ENCODE measurements at regions not wholly inside any gene's neighbourhood (a gene's known extent, or its start where the extent isn't known, plus 50 kb on each side); places are given as distances from the start of the nearest gene placed in this dataset.
"Not testable (repeated sequence)": the region's sequence is repeated elsewhere in the genome, so short reads cannot be mapped to it uniquely, and the experiment has no call there.

DNA sequence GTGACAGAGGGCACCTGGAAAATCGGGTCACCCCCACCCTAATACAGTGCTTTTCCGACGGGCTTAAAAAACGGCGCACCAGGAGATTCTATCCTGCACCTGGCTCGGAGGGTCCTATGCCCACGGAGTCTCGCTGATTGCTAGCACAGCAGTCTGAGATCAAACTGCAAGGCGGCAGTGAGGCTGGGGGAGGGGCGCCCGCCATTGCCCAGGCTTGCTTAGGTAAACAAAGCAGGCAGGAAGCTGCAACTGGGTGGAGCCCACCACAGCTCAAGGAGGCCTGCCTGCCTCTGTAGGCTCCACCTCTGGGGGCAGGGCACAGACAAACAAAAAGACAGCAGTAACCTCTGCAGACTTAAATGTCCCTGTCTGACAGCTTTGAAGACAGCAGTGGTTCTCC, 168.2 kb upstream of the SPIN4 start:
- TF ChIP-seq, protein P1, sequence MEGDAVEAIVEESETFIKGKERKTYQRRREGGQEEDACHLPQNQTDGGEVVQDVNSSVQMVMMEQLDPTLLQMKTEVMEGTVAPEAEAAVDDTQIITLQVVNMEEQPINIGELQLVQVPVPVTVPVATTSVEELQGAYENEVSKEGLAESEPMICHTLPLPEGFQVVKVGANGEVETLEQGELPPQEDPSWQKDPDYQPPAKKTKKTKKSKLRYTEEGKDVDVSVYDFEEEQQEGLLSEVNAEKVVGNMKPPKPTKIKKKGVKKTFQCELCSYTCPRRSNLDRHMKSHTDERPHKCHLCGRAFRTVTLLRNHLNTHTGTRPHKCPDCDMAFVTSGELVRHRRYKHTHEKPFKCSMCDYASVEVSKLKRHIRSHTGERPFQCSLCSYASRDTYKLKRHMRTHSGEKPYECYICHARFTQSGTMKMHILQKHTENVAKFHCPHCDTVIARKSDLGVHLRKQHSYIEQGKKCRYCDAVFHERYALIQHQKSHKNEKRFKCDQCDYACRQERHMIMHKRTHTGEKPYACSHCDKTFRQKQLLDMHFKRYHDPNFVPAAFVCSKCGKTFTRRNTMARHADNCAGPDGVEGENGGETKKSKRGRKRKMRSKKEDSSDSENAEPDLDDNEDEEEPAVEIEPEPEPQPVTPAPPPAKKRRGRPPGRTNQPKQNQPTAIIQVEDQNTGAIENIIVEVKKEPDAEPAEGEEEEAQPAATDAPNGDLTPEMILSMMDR (conservative IDR thresholded peaks at IDR 0.05; ENCODE audit: low read length) = not testable (repeated sequence)
- TF ChIP-seq EZH2phosphoT487 (IDR thresholded peaks at IDR 0.05; ENCODE audit: borderline replicate concordance) = not testable (repeated sequence)
